ENCODE measurements at regions not wholly inside any gene's neighbourhood (a gene's known extent, or its start where the extent isn't known, plus 50 kb on each side); places are given as distances from the start of the nearest gene placed in this dataset.
A peak's percentile ranks its signal among the peaks of the same experiment; 100 is the strongest.

- TF ChIP-seq CTCF (IDR thresholded peaks at IDR 0.05; ENCODE audit: low read length) = no peak
- no peak for TF ChIP-seq EZH2 (optimal IDR thresholded peaks at IDR 0.05; ENCODE audit: low read depth, low read length)
- no peak for TF ChIP-seq EZH2phosphoT487 (IDR thresholded peaks at IDR 0.05; ENCODE audit: low read length)
- Histone ChIP-seq H3K36me3 (replicated peaks; ENCODE audit: insufficient read depth, low read length) (no peaks in the 10 kb centered on the region), H3K4me3 (ENCODE audit: low read length) (no peak overlapping the region), H3F3A (ENCODE audit: insufficient read depth, low read length) (no peaks in the 10 kb centered on the region), H3K27ac (ENCODE audit: low read length) (no peak overlapping the region), H4K20me1 (ENCODE audit: insufficient read depth, low read length) (no peaks in the 10 kb centered on the region), H3K9ac (ENCODE audit: low read length) (no peak overlapping the region), H3K4me2 (ENCODE audit: low read depth, low read length) (no peak overlapping the region), H3K4me1 (ENCODE audit: low read length) (peaks cover 29% of the 10 kb centered on the region), H3K9me3 (replicated peaks; ENCODE audit: insufficient read depth, low read length) (no peaks in the 10 kb centered on the region), H2AFZ (ENCODE audit: low read length) (no peak overlapping the region), H3K9me2 (replicated peaks; ENCODE audit: insufficient read depth, low read length) (no peaks in the 10 kb centered on the region), H3K79me2 (ENCODE audit: low read length) (no peaks in the 10 kb centered on the region), H3K27me3 (replicated peaks; ENCODE audit: insufficient read depth, low read length) (no peaks in the 10 kb centered on the region)
- no peak for DNase-seq
These were observed 68.5 kb upstream of the DUSP10 start for GRCh38 chr1:221810406-221810805.

DNA sequence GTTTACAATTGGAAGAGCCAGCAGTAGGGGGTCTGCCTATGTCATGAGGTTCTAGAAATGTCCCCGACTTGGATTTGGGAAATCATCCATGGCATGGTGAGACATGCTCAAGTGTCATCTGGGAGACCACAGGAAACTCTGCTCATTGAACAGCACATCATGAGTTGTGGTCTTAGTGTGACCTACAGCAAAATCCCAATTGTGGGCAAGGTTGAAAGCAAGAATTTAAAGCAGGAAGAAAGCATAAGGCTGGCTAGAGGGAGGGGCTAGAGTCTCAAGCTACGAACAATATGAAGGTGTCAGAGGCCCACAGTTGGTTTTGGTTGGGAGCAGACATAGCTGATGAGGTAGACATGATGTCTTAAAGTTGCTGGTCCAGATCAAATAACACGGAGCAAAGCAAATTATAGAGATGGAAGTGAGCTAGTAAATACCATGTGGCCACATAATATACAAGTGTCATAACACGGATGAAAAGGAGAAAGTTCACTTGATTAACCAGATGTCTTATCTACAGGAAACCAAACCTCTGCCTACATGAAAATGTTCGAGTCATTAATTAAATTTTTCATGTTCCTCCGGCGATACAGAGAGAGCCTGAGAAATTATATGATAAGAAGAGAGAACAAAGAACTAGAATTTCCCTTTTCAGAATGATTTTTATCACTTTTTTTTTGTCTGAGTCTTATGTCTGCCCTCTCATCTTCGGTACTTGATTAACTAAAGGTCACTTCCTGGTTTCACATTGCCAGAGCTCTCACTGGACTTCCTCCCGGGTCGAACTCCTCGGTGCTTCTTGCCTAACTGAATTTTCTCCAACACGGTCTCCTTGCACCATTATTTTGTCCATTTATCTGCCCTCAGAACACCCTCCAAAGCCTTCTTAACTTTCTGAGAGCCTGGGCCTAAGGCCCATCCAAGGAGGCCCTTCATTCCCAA, 67.5 kb upstream of the DUSP10 start:
- DNase-seq = no peak
- H3K4me2 ChIP-seq (ENCODE audit: low read depth, low read length) = no peak overlapping the region

GRCh38 chr1:221806984-221807383, 65.1 kb upstream of the DUSP10 start:
- H3K9me3 ChIP-seq (replicated peaks; ENCODE audit: insufficient read depth, low read length) = no peaks in the 10 kb centered on the region
- H3K9me2 ChIP-seq (replicated peaks; ENCODE audit: insufficient read depth, low read length) = no peaks in the 10 kb centered on the region
- peak overlapping the region; percentile 27; the same call in 1 of the 2 replicates for H3K27ac ChIP-seq (ENCODE audit: low read length)
- peak overlapping the region; percentile 17 for H3K4me2 ChIP-seq (ENCODE audit: low read depth, low read length)
- TF ChIP-seq CTCF (IDR thresholded peaks at IDR 0.05; ENCODE audit: low read length) = no peak
- TF ChIP-seq EZH2phosphoT487 (IDR thresholded peaks at IDR 0.05; ENCODE audit: low read length) = no peak
- no peak for TF ChIP-seq EZH2 (optimal IDR thresholded peaks at IDR 0.05; ENCODE audit: low read depth, low read length)
- no peak overlapping the region for H2AFZ ChIP-seq (ENCODE audit: low read length)
- H3K27me3 ChIP-seq (replicated peaks; ENCODE audit: insufficient read depth, low read length) = no peaks in the 10 kb centered on the region
- H3K4me3 ChIP-seq (ENCODE audit: low read length) = no peak overlapping the region
- H3K79me2 ChIP-seq (ENCODE audit: low read length) = no peaks in the 10 kb centered on the region
- H3K4me1 ChIP-seq (ENCODE audit: low read length) = peaks cover 29% of the 10 kb centered on the region
- H4K20me1 ChIP-seq (ENCODE audit: insufficient read depth, low read length) = no peaks in the 10 kb centered on the region
- H3K9ac ChIP-seq (ENCODE audit: low read length) = no peak overlapping the region
- DNase-seq = peak; percentile 48
- H3F3A ChIP-seq (ENCODE audit: insufficient read depth, low read length) = no peaks in the 10 kb centered on the region
- no peaks in the 10 kb centered on the region for H3K36me3 ChIP-seq (replicated peaks; ENCODE audit: insufficient read depth, low read length)

More for the DNA sequence above, 67.5 kb upstream of the DUSP10 start:
- Histone ChIP-seq H4K20me1 (ENCODE audit: insufficient read depth, low read length) (no peaks in the 10 kb centered on the region), H3K9me3 (replicated peaks; ENCODE audit: insufficient read depth, low read length) (no peaks in the 10 kb centered on the region), H3K27me3 (replicated peaks; ENCODE audit: insufficient read depth, low read length) (no peaks in the 10 kb centered on the region), H3K36me3 (replicated peaks; ENCODE audit: insufficient read depth, low read length) (no peaks in the 10 kb centered on the region), H2AFZ (ENCODE audit: low read length) (no peak overlapping the region), H3K4me1 (ENCODE audit: low read length) (peaks cover 29% of the 10 kb centered on the region), H3K9me2 (replicated peaks; ENCODE audit: insufficient read depth, low read length) (no peaks in the 10 kb centered on the region), H3F3A (ENCODE audit: insufficient read depth, low read length) (no peaks in the 10 kb centered on the region), H3K27ac (ENCODE audit: low read length) (no peak overlapping the region), H3K79me2 (ENCODE audit: low read length) (no peaks in the 10 kb centered on the region), H3K9ac (ENCODE audit: low read length) (no peak overlapping the region), H3K4me3 (ENCODE audit: low read length) (no peak overlapping the region)
- TF ChIP-seq EZH2 (optimal IDR thresholded peaks at IDR 0.05; ENCODE audit: low read depth, low read length) (no peak), EZH2phosphoT487 (IDR thresholded peaks at IDR 0.05; ENCODE audit: low read length) (no peak), CTCF (IDR thresholded peaks at IDR 0.05; ENCODE audit: low read length) (no peak)
